ACC112 (cell line): ENCODE measurements at regions not wholly inside any gene's neighbourhood (a gene's known extent, or its start where the extent isn't known, plus 50 kb on each side); places are given as distances from the start of the nearest gene placed in this dataset.

ENCODE experiments used
- H2AFZ ChIP-seq: fragments of 200-600 bp; sonication (generic); one replicate; pipeline ENCODE4 v1.6.0; 2017; ENCODE audit warnings: antibody characterized with exemption, low read length; ENCODE audit not compliant: unreplicated experiment
- H3K27ac ChIP-seq: fragments of 200-600 bp; sonication (generic); 2 replicates; pipeline ENCODE4 v1.5.1; 2014; ENCODE audit warnings: low read depth, mild to moderate bottlenecking, antibody characterized with exemption, low read length, moderate library complexity
- H3K27me3 ChIP-seq: fragments of 200-600 bp; sonication (generic); 2 replicates; pipeline ENCODE4 v1.6.1; 2014; ENCODE audit warnings: mild to moderate bottlenecking, antibody characterized with exemption, low read length, moderate library complexity, mixed read lengths; ENCODE audit not compliant: insufficient read depth
- H3K36me3 ChIP-seq: fragments of 200-600 bp; sonication (generic); 2 replicates; pipeline ENCODE4 v1.6.1; 2016; ENCODE audit warnings: mild to moderate bottlenecking, antibody characterized with exemption, low read length, moderate library complexity, mixed read lengths; ENCODE audit not compliant: insufficient read depth
- H3K4me1 ChIP-seq: fragments of 200-600 bp; sonication (generic); one replicate; pipeline ENCODE4 v1.6.1; 2016; ENCODE audit warnings: low read length, mixed read lengths; ENCODE audit not compliant: insufficient read depth, unreplicated experiment, control insufficient read depth
- H3K4me3 ChIP-seq: fragments of 200-600 bp; sonication (generic); 2 replicates; pipeline ENCODE4 v1.5.1; 2014; ENCODE audit warnings: mild to moderate bottlenecking, low read depth, low read length
- H3K79me2 ChIP-seq: fragments of 200-600 bp; sonication (generic); one replicate; pipeline ENCODE4 v1.6.0; 2016; ENCODE audit warnings: low read length; ENCODE audit not compliant: control insufficient read depth, unreplicated experiment, insufficient read depth

DNA sequence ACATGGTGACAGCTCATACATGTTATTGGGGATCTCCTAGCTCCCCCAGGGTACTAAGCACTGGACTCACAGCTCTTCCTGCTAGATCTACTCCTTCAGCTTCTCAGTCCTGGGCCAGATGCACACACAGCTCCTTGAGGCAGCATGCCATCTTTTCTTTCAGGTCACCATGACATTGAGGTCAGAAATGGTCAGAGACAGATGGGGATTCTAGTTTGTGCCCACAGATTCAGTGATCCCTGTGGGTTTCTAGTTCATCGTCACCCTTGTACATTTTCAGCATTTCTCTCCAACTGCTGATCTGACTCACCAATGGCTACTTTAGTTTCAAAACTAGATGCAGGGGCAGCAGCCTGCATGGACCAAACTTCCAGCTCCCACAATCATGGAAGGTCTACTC is 560.7 kb upstream of the PSMD7 start:
- H3K4me1 ChIP-seq, result no peaks in the 10 kb centered on the region
- no peaks in the 10 kb centered on the region for H3K27me3 ChIP-seq
- H3K4me3 ChIP-seq, result no peak overlapping the region
- H2AFZ ChIP-seq, result no peak overlapping the region
- H3K79me2 ChIP-seq, result no peaks in the 10 kb centered on the region
- H3K36me3 ChIP-seq, result no peaks in the 10 kb centered on the region
- H3K27ac ChIP-seq, result no peak overlapping the region

DNA sequence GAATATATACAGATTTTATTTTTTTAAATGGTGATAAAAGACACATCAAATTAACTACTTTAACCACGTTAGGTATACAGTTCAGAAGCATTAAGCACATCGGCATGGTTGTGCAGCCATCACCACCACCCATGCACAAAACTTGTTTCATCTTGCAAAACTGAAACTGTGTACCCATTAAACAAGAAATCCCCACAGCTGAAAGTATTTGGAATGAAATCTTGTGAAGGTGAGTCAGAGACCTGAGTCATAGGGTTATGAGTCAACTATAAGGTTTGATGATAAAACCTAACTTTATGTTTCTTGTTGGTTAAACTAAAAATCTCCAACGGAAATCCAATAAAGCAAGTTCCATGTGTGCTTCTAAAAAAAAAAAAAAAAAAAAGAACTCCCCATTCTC is 561.6 kb upstream of the PSMD7 start:
- Histone ChIP-seq H3K27ac (no peak overlapping the region), H2AFZ (no peak overlapping the region), H3K4me3 (no peak overlapping the region), H3K36me3 (no peaks in the 10 kb centered on the region), H3K27me3 (no peaks in the 10 kb centered on the region), H3K79me2 (no peaks in the 10 kb centered on the region), H3K4me1 (no peaks in the 10 kb centered on the region)

- no peaks in the 10 kb centered on the region for H3K4me1 ChIP-seq
- H3K27ac ChIP-seq, result no peak overlapping the region
- no peaks in the 10 kb centered on the region for H3K79me2 ChIP-seq
- H2AFZ ChIP-seq, result no peak overlapping the region
- H3K4me3 ChIP-seq, result no peak overlapping the region
- no peaks in the 10 kb centered on the region for H3K27me3 ChIP-seq
- H3K36me3 ChIP-seq, result no peaks in the 10 kb centered on the region
Observed at GRCh38 chr16:73732681-73733080, 563.9 kb upstream of the PSMD7 start.

DNA sequence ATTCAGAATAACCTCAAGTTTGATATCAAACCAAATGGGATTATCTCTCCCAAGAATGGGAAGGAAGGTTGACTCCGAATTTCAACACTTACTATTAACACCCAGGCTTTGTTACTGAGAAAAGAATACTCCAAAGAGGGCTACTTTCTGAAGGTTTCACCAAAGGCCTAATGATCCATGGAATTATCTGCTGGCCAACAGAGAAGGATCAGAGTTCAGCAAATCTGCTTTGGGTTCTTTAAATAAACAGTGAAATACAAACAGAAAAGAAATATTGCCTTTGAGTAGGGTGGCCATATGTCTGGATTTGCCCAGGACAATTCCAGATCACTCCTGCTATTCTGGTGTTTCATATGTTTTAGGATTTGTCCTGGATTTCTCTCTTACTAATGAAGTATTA is 564.5 kb upstream of the PSMD7 start:
- Histone ChIP-seq H3K4me1 (no peaks in the 10 kb centered on the region), H3K36me3 (no peaks in the 10 kb centered on the region), H3K79me2 (no peaks in the 10 kb centered on the region), H3K27me3 (no peaks in the 10 kb centered on the region), H3K27ac (no peak overlapping the region), H2AFZ (no peak overlapping the region), H3K4me3 (no peak overlapping the region)

GRCh38 chr16:73730481-73731090 is 566.0 kb upstream of the PSMD7 start:
- H3K36me3 ChIP-seq, result no peaks in the 10 kb centered on the region
- H3K79me2 ChIP-seq, result no peaks in the 10 kb centered on the region
- H2AFZ ChIP-seq, result no peak overlapping the region
- H3K27me3 ChIP-seq, result no peaks in the 10 kb centered on the region
- no peak overlapping the region for H3K27ac ChIP-seq
- no peak overlapping the region for H3K4me3 ChIP-seq
- H3K4me1 ChIP-seq, result no peaks in the 10 kb centered on the region

GRCh38 chr16:73725156-73725555 is 571.5 kb upstream of the PSMD7 start:
- Histone ChIP-seq H3K27me3 (no peaks in the 10 kb centered on the region), H3K4me3 (no peak overlapping the region), H3K36me3 (no peaks in the 10 kb centered on the region), H3K27ac (no peak overlapping the region), H3K4me1 (no peaks in the 10 kb centered on the region), H3K79me2 (no peaks in the 10 kb centered on the region), H2AFZ (no peak overlapping the region)

GRCh38 chr16:73724503-73724902 is 572.1 kb upstream of the PSMD7 start:
- Histone ChIP-seq H3K4me1 (no peaks in the 10 kb centered on the region), H3K79me2 (no peaks in the 10 kb centered on the region), H2AFZ (no peak overlapping the region), H3K27me3 (no peaks in the 10 kb centered on the region), H3K4me3 (no peak overlapping the region), H3K36me3 (no peaks in the 10 kb centered on the region), H3K27ac (no peak overlapping the region)

- no peaks in the 10 kb centered on the region for H3K27me3 ChIP-seq
- no peak overlapping the region for H2AFZ ChIP-seq
- no peak overlapping the region for H3K27ac ChIP-seq
- no peaks in the 10 kb centered on the region for H3K36me3 ChIP-seq
- H3K79me2 ChIP-seq, result no peaks in the 10 kb centered on the region
- H3K4me1 ChIP-seq, result no peaks in the 10 kb centered on the region
- H3K4me3 ChIP-seq, result no peak overlapping the region
Observed at GRCh38 chr16:73717266-73717974, 579.2 kb upstream of the PSMD7 start.

DNA sequence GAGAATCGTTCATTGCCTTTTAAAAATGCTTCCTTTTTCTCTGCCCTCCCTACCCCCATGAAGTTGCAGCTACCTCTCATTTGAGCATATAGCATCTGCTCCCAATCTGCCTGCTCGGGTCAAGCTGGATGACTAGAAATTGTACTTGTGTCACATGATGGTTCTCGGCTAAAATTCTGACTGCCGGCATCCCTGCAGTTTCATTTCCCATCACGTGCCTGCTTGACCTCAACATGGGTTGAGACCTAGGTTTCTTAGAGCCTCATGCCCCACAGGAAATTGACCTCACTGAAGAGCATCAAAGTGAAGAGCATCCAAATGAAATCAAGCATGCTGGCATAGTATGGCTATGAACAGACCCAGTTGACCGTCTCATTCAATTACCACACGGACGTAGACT is 581.6 kb upstream of the PSMD7 start:
- H3K4me1 ChIP-seq, result no peaks in the 10 kb centered on the region
- no peaks in the 10 kb centered on the region for H3K36me3 ChIP-seq
- H3K27ac ChIP-seq, result no peak overlapping the region
- no peaks in the 10 kb centered on the region for H3K27me3 ChIP-seq
- no peaks in the 10 kb centered on the region for H3K79me2 ChIP-seq
- no peak overlapping the region for H3K4me3 ChIP-seq
- no peak overlapping the region for H2AFZ ChIP-seq

DNA sequence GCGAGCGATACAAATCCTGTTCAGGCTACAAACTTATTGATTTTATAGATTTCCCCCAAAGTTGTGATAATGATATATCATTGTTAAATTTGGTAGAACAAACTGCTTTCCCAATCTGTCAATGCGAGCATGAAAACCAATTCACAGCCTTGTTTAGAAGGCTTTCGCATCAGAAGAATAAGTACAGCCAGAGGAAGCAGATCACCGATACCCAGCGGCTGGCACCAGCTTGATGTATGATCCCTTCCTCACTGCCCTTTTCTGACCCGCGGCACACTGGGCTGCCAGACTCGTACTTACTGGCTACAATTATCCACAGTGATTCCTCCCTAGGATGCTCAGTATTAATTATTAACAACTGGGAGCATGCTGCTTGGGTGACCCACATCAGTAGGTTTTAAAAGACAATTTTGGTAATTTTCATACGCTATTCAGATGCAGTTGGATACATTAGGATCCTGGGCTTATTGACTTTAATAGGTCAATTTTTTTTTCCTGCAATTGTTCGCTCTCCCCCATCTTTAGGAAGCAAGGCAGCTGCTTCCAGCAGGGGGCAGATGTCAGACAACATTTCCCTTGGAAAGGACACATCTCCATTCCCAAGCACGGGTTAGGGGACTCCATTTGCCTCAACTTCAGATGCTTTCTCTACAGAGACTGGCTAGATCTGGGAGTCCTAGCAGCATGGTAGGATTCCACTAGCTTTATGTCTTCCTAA is 582.7 kb upstream of the PSMD7 start:
- Histone ChIP-seq H3K4me1 (no peaks in the 10 kb centered on the region), H3K36me3 (no peaks in the 10 kb centered on the region), H3K79me2 (no peaks in the 10 kb centered on the region), H3K4me3 (no peak overlapping the region), H3K27me3 (no peaks in the 10 kb centered on the region), H3K27ac (no peak overlapping the region), H2AFZ (no peak overlapping the region)

DNA sequence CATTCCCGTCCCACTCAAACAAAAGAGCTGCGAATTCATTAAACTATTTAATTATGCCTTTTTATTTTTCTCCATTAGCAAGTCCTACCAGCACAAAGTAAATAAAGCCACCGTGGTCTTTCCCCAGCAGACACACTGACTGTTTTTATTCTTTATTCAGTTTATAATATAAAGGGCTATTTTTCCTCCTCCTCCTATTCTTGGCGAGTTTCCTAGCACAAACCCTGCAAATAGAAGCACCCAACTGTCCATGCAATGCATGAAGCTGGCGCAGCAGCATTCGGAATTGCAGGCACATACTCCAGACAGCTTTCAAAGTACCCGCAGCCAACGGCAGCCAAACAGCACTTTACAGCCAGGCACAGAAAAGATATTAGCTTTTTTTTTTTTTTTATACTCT is 583.4 kb upstream of the PSMD7 start:
- no peak overlapping the region for H3K4me3 ChIP-seq
- no peaks in the 10 kb centered on the region for H3K36me3 ChIP-seq
- H3K4me1 ChIP-seq, result no peaks in the 10 kb centered on the region
- no peaks in the 10 kb centered on the region for H3K27me3 ChIP-seq
- no peak overlapping the region for H2AFZ ChIP-seq
- no peak overlapping the region for H3K27ac ChIP-seq
- no peaks in the 10 kb centered on the region for H3K79me2 ChIP-seq
